HG03342 (cell line): ENCODE measurements at regions not wholly inside any gene's neighbourhood (a gene's known extent, or its start where the extent isn't known, plus 50 kb on each side); places are given as distances from the start of the nearest gene placed in this dataset.

Source experiments
- ATAC-seq: cut with Tn5 transposase; IDR thresholded peaks from one replicate; pipeline ENCODE4 v1.9.1; 2021; ENCODE audit warnings: mild to moderate bottlenecking, moderate library complexity; ENCODE audit not compliant: unreplicated experiment

- no peak for ATAC-seq
Observed at GRCh38 chr1:5812295-5812694, 179.9 kb downstream of the NPHP4 start.

- no peak for ATAC-seq
Observed at GRCh38 chr1:5811419-5811818, 180.8 kb downstream of the NPHP4 start.

- no peak for ATAC-seq
Observed at GRCh38 chr1:5810553-5811270, 181.5 kb downstream of the NPHP4 start.

GRCh38 chr1:5810131-5810530 is 182.1 kb downstream of the NPHP4 start:
- no peak for ATAC-seq

- no peak for ATAC-seq
Observed at GRCh38 chr1:5809207-5809788, 182.9 kb downstream of the NPHP4 start.

- no peak for ATAC-seq
Observed at GRCh38 chr1:5803851-5804250, 188.4 kb downstream of the NPHP4 start.

GRCh38 chr1:5802606-5803005 is 189.6 kb downstream of the NPHP4 start:
- no peak for ATAC-seq

GRCh38 chr1:5798904-5799303 is 193.3 kb downstream of the NPHP4 start:
- no peak for ATAC-seq

GRCh38 chr1:5798151-5798730 is 194.0 kb downstream of the NPHP4 start:
- no peak for ATAC-seq

- ATAC-seq = no peak
Observed at GRCh38 chr1:5796028-5796427, 196.2 kb downstream of the NPHP4 start.

GRCh38 chr1:5794279-5794678 is 197.9 kb downstream of the NPHP4 start:
- ATAC-seq = no peak

GRCh38 chr1:5793516-5793915 is 198.7 kb downstream of the NPHP4 start:
- ATAC-seq = no peak

- no peak for ATAC-seq
Observed at GRCh38 chr1:5781079-5781478, 211.1 kb downstream of the NPHP4 start.

- ATAC-seq = no peak
Observed at GRCh38 chr1:5780324-5780716, 211.9 kb downstream of the NPHP4 start.

GRCh38 chr1:5779608-5780323 is 212.5 kb downstream of the NPHP4 start:
- ATAC-seq = no peak

GRCh38 chr1:5776035-5776550 is 216.1 kb downstream of the NPHP4 start:
- no peak for ATAC-seq

- ATAC-seq = no peak
Observed at GRCh38 chr1:5774019-5774418, 218.2 kb downstream of the NPHP4 start.

GRCh38 chr1:5771788-5772187 is 220.4 kb downstream of the NPHP4 start:
- no peak for ATAC-seq

GRCh38 chr1:5770981-5771765 is 221.1 kb downstream of the NPHP4 start:
- no peak for ATAC-seq

- ATAC-seq = no peak
Observed at GRCh38 chr1:5769760-5770159, 222.5 kb downstream of the NPHP4 start.

GRCh38 chr1:5769146-5769545 is 223.1 kb downstream of the NPHP4 start:
- no peak for ATAC-seq
